Trophoblast cell (in vitro differentiated cells and primary cell): ENCODE measurements at regions not wholly inside any gene's neighbourhood (a gene's known extent, or its start where the extent isn't known, plus 50 kb on each side); places are given as distances from the start of the nearest gene placed in this dataset.
A peak's percentile ranks its signal among the peaks of the same experiment; 100 is the strongest.

ENCODE experiments used
- DNase-seq, 2 donors: peaks; one replicate each; pipeline ENCODE4 v3.0.0-alpha.2; 2016
- H2AFZ ChIP-seq: 2 replicates; pipeline ENCODE4 v1.6.1; 2013; ENCODE audit warnings: low read length, moderate library complexity, mild to moderate bottlenecking; ENCODE audit not compliant: insufficient read depth, poor library complexity
- H2AK5ac ChIP-seq: 2 replicates; pipeline ENCODE4 v1.6.1; 2013; ENCODE audit warnings: mild to moderate bottlenecking, low read length
- H2BK120ac ChIP-seq: 2 replicates; pipeline ENCODE4 v1.6.1; 2013; ENCODE audit warnings: low read length, mild to moderate bottlenecking, moderate library complexity; ENCODE audit not compliant: insufficient read depth, poor library complexity
- H2BK12ac ChIP-seq: 2 replicates; pipeline ENCODE4 v1.6.1; 2013; ENCODE audit warnings: mild to moderate bottlenecking, low read length, moderate library complexity
- H2BK5ac ChIP-seq: 2 replicates; pipeline ENCODE4 v1.6.1; 2013; ENCODE audit warnings: low read length, low read depth, moderate library complexity, mild to moderate bottlenecking; ENCODE audit not compliant: poor library complexity
- H3K14ac ChIP-seq: 2 replicates; pipeline ENCODE4 v1.6.1; 2013; ENCODE audit warnings: mild to moderate bottlenecking, low read length
- H3K18ac ChIP-seq: 2 replicates; pipeline ENCODE4 v1.6.1; 2013; ENCODE audit warnings: mild to moderate bottlenecking, low read length
- H3K23ac ChIP-seq: 2 replicates; pipeline ENCODE4 v1.6.1; 2013; ENCODE audit warnings: low read length
- H3K27ac ChIP-seq: 2 replicates; pipeline ENCODE4 v1.5.1; 2013; ENCODE audit warnings: low read depth, mild to moderate bottlenecking, inconsistent platforms, low read length, moderate library complexity
- H3K27me3 ChIP-seq: 2 replicates; pipeline ENCODE4 v1.6.1; 2013; ENCODE audit warnings: inconsistent platforms, mild to moderate bottlenecking, low read length, moderate library complexity; ENCODE audit not compliant: insufficient read depth
- H3K36me3 ChIP-seq, 2 experiments: 1 replicate in 1 of 2; 2 replicates in 1 of 2; pipeline ENCODE4 v1.6.1; 2013; ENCODE audit warnings: low read length in 2 of 2, mild to moderate bottlenecking in 2 of 2, moderate library complexity in 1 of 2; ENCODE audit not compliant: insufficient read depth in 2 of 2, control insufficient read depth in 1 of 2
- H3K4ac ChIP-seq: 2 replicates; pipeline ENCODE4 v1.6.1; 2013; ENCODE audit warnings: low read depth, mild to moderate bottlenecking, low read length, moderate library complexity
- H3K4me1 ChIP-seq, 2 experiments: 1 replicate in 1 of 2; 2 replicates in 1 of 2; pipeline ENCODE4 v1.6.1; 2013; ENCODE audit warnings: low read length in 2 of 2, mild to moderate bottlenecking in 2 of 2, moderate library complexity in 1 of 2; ENCODE audit not compliant: insufficient read depth in 2 of 2, control insufficient read depth in 1 of 2
- H3K4me2 ChIP-seq: 2 replicates; pipeline ENCODE4 v1.6.1; 2013; ENCODE audit warnings: inconsistent platforms, mild to moderate bottlenecking, low read length, moderate library complexity
- H3K4me3 ChIP-seq: 2 replicates; pipeline ENCODE4 v1.5.1; 2013; ENCODE audit warnings: mild to moderate bottlenecking, low read depth, low read length, inconsistent platforms
- H3K79me1 ChIP-seq: one replicate; pipeline ENCODE4 v1.6.1; 2013; ENCODE audit warnings: low read length
- H3K79me2 ChIP-seq: 2 replicates; pipeline ENCODE4 v1.6.1; 2013; ENCODE audit warnings: low read length, mild to moderate bottlenecking; ENCODE audit not compliant: control insufficient read depth, insufficient read depth, poor library complexity
- H3K9ac ChIP-seq: 2 replicates; pipeline ENCODE4 v1.6.1; 2013; ENCODE audit warnings: mild to moderate bottlenecking, low read length
- H3K9me3 ChIP-seq: 2 replicates; pipeline ENCODE4 v1.6.1; 2013; ENCODE audit warnings: low read depth, mild to moderate bottlenecking, control low read depth, inconsistent platforms, low read length; ENCODE audit not compliant: insufficient read depth
- H4K12ac ChIP-seq: 2 replicates; pipeline ENCODE4 v1.6.1; 2013; ENCODE audit warnings: low read depth, mild to moderate bottlenecking, low read length, moderate library complexity
- H4K8ac ChIP-seq: 2 replicates; pipeline ENCODE4 v1.6.1; 2013; ENCODE audit warnings: low read depth, mild to moderate bottlenecking, low read length, moderate library complexity
- H4K91ac ChIP-seq: one replicate; pipeline ENCODE4 v1.6.1; 2013; ENCODE audit warnings: low read depth, mild to moderate bottlenecking, low read length, moderate library complexity
- WGBS: extraction: QIAGEN DNeasy Blood & Tissue Kit; methylation state at CpG from one replicate; pipeline ENCODE4 v1.1.7; 2013; ENCODE audit warnings: missing lambda C conversion rate; ENCODE audit not compliant: insufficient read length, insufficient coverage; ENCODE audit errors: extremely low coverage; 5-methylcytosine and 5-hydroxymethylcytosine counted together

DNA sequence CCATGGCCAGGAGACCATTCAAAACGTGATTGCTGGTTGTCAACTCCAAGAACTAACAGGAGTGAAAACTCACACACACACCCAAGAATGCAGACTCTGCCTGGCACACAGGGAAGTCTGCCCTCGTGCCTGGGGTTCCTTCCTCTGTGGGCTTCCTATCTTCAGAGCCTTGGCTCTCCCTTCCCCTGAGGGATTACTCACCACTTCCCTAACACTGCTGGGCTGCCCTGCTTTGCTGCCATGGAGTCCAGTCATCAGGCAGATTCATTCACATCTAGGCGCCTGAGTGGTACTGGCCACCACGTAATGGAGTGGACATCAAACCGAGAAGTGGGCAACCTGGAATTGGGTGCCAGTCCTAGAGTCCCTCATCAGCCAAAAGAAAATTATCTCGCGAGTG lies 76.4 kb upstream of the PRSS3 start:
- no peak overlapping the region for H3K4ac ChIP-seq
- peak in 1 of 2 donors; percentile 14 for DNase-seq
- H3K79me1 ChIP-seq = no peaks in the 10 kb centered on the region
- H2BK5ac ChIP-seq = no peak overlapping the region
- no peak overlapping the region for H2AFZ ChIP-seq
- no peak overlapping the region for H3K4me3 ChIP-seq
- WGBS = no CpG with 5 or more reads among the region's 7 CpGs
- H3K36me3 ChIP-seq = no peaks in the 10 kb centered on the region
- H4K8ac ChIP-seq = no peak overlapping the region
- no peak overlapping the region for H2BK12ac ChIP-seq
- no peaks in the 10 kb centered on the region for H3K79me2 ChIP-seq
- no peak overlapping the region for H3K14ac ChIP-seq
- peaks cover 2% of the 10 kb centered on the region in 2 experiments for H3K4me1 ChIP-seq
- no peaks in the 10 kb centered on the region for H3K27me3 ChIP-seq
- H2AK5ac ChIP-seq = no peak overlapping the region
- no peak overlapping the region for H3K18ac ChIP-seq
- no peak overlapping the region for H3K4me2 ChIP-seq
- no peak overlapping the region for H2BK120ac ChIP-seq
- no peak overlapping the region for H3K23ac ChIP-seq
- H4K91ac ChIP-seq = no peak overlapping the region
- no peak overlapping the region for H4K12ac ChIP-seq
- no peaks in the 10 kb centered on the region for H3K9me3 ChIP-seq
- no peak overlapping the region for H3K27ac ChIP-seq
- no peak overlapping the region for H3K9ac ChIP-seq

DNA sequence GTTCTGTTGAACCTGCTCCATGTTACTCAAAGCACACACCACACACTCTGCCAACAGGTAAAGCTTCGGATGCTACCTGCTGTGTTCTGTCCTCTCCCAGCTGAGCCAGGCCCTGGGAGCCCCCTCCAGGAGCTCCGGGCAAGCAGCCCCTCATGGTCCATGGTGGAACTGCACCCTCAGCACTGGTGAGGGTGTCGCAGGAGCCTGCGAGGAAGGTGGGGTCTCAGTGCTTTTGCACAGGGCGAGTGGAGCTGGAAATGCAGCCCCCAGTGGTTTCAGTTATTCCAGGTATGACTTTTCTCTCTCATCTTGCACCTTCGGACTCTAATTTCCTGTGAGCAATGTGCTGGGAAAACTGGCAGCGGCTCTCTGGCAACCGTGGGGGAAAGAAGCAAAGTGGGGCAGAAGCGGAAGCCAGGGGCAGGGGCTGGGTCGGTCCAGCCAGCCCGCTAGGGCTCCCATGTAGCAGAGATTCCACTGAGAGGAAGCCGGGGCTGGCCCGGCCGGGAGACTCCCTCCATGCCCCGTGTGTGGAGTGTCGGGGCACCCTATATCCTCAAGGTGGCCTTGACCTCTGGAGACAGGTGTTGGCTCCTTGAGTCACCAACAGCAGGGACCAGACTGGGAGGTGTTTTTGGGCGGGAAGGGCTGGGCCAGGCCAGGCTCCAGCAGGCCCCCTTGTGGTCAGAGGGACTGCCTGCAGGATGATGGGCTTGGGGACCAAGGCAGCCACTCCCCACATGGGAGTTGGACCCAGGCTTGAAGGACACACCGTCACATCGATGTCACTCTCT lies 75.6 kb upstream of the PRSS3 start:
- Histone ChIP-seq H4K91ac (no peak overlapping the region), H3K4me2 (peak overlapping the region; percentile 41), H3K27ac (no peak overlapping the region), H3K18ac (no peak overlapping the region), H3K27me3 (no peaks in the 10 kb centered on the region), H2AFZ (no peak overlapping the region), H4K12ac (no peak overlapping the region), H3K23ac (no peak overlapping the region), H3K79me1 (no peaks in the 10 kb centered on the region), H3K4me3 (no peak overlapping the region), H3K14ac (no peak overlapping the region), H3K9ac (no peak overlapping the region), H3K9me3 (no peaks in the 10 kb centered on the region), H3K36me3 (no peaks in the 10 kb centered on the region), H3K4ac (no peak overlapping the region), H3K79me2 (no peaks in the 10 kb centered on the region), H4K8ac (no peak overlapping the region), H3K4me1 (peaks cover 2% of the 10 kb centered on the region in 2 experiments), H2BK5ac (no peak overlapping the region), H2BK120ac (no peak overlapping the region), H2AK5ac (no peak overlapping the region), H2BK12ac (no peak overlapping the region)
- DNase-seq = peak in 1 of 2 donors; percentile 23
- WGBS = no CpG with 5 or more reads among the region's 19 CpGs

DNA sequence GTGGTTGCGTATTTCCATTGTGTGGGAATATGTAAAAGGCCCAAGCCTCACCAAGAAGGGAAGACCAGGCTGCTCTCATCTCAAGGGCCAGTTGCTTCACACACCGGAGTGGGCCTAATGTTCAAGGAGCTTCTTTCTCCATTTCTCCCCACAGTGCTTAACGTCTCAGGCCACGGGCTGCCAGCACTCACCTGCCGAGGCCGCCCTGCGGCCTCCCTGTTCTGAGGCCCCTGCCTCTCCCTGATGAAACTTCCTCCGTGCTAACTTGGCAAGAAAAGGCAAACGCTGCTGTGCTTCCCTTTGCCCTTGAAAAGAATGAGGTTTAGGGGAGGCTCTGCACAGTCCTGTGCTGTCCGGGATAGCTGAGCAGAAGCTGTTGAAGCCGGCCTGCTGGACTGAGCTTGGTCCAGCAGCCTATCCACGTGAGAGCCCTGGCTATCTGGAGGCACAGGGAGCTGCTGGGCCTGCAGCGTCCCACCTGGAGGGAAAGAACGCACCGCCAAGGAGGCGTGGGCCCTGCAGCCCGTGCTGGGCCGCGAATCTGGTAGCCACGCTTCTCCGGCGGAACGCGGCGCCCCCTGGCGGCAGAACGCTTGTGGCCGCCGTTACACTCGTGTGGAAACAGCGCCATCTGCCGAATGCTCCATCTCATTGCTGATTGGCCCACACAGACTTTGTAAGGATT lies 73.5 kb upstream of the PRSS3 start:
- Histone ChIP-seq H3K4ac (no peak overlapping the region), H4K91ac (no peak overlapping the region), H2AFZ (peak overlapping the region; percentile 20), H2BK12ac (no peak overlapping the region), H3K4me3 (no peak overlapping the region), H2BK120ac (no peak overlapping the region), H3K9ac (no peak overlapping the region), H4K8ac (no peak overlapping the region), H3K79me2 (no peaks in the 10 kb centered on the region), H2BK5ac (no peak overlapping the region), H3K23ac (no peak overlapping the region), H4K12ac (no peak overlapping the region), H3K36me3 (no peaks in the 10 kb centered on the region), H3K4me1 (peaks cover 2% of the 10 kb centered on the region in 2 experiments), H3K18ac (no peak overlapping the region), H3K27ac (no peak overlapping the region), H2AK5ac (no peak overlapping the region), H3K4me2 (no peak overlapping the region), H3K79me1 (no peaks in the 10 kb centered on the region), H3K27me3 (no peaks in the 10 kb centered on the region), H3K14ac (no peak overlapping the region), H3K9me3 (no peaks in the 10 kb centered on the region)
- WGBS = no CpG with 5 or more reads among the region's 32 CpGs
- peak; percentile 82 to 94 for DNase-seq

DNA sequence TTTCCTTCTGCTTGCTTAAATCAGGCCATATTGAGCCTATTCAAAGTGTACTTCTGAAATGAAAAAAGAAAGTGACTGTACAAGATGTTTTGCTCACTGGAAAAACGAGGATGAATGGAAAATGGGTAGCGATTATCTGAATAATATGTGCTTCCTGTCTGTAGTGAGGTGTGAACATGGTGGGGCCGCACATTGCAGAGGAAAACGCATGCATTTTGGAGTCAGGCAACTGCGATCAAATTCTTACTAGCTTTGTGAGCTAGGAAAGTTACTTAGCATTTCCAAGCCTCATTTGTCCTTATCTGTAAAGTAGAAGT lies 73.0 kb upstream of the PRSS3 start:
- Histone ChIP-seq H4K8ac (no peak overlapping the region), H2BK12ac (no peak overlapping the region), H3K23ac (no peak overlapping the region), H3K27ac (no peak overlapping the region), H4K91ac (no peak overlapping the region), H3K18ac (no peak overlapping the region), H3K4me3 (no peak overlapping the region), H2AK5ac (no peak overlapping the region), H3K4ac (no peak overlapping the region), H2BK5ac (no peak overlapping the region), H3K36me3 (no peaks in the 10 kb centered on the region), H3K14ac (no peak overlapping the region), H3K4me1 (peaks cover 2% of the 10 kb centered on the region in 2 experiments), H3K27me3 (no peaks in the 10 kb centered on the region), H3K9me3 (no peaks in the 10 kb centered on the region), H3K9ac (no peak overlapping the region), H3K4me2 (no peak overlapping the region), H4K12ac (no peak overlapping the region), H3K79me2 (no peaks in the 10 kb centered on the region), H2BK120ac (no peak overlapping the region), H2AFZ (no peak overlapping the region), H3K79me1 (no peaks in the 10 kb centered on the region)
- WGBS = no CpG with 5 or more reads among the region's 5 CpGs
- no peak for DNase-seq
